ENCODE measurements at regions not wholly inside any gene's neighbourhood (a gene's known extent, or its start where the extent isn't known, plus 50 kb on each side); places are given as distances from the start of the nearest gene placed in this dataset.

DNA sequence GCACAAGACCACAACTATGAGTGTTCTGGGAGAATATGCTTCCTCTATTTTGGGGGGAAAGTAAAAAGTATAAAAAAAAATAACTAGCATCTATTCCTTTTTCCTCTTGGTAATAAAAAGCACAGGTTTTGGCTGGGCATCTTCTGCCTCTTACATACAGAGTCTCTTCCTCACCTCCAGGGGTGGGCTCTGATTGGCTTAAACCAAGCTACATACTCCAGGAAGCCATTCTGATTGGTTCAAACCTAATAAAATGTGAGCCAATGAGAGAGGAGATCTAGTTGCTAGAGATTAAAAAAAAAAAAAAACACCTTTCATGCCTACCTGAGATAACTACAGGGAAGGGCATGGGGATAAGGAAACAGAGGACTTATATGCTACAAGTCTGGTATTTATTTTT is 365.9 kb upstream of the ERCC4 start:
- no peak for DNase-seq

DNA sequence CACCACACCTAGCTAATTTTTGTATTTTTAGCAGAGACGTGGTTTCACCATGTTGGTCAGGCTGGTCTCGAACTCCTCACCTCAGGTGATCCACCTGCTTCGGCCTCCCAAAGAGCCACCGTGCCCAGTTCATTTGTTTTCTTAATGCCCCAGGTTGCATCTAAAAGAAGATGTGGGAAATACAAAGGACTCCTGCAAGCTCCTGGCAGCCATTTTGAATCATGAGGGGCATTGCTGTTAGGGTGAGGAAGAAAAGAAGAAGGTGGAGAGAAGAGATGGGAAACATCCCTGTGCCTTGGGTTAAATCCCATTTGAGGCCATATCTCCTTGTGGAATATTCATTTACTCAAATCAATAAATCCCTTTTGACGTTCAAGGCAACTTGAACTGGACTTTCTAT is 365.3 kb upstream of the ERCC4 start:
- no peak for DNase-seq

DNA sequence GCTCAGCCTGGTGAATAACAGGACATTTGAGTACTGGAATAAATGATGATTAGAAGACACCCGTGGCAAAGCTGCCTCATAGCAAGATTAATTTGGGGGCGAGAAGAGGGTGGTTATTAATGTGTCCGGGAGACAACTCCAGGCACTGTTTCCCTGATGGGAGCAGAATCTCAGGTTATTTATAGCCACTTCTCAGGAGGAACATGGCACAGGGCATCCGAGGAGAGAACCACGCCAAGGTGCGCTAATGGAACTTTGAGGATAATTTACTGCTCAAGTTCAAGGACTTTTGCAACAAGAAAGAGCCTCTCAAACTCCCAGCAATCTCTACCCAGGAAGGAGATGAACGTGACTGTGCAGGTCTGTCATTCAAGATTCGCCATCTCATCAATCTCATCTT is 362.5 kb upstream of the ERCC4 start:
- no peak for DNase-seq

GRCh38 chr16:13558752-13559151 is 361.2 kb upstream of the ERCC4 start:
- DNase-seq = no peak

DNA sequence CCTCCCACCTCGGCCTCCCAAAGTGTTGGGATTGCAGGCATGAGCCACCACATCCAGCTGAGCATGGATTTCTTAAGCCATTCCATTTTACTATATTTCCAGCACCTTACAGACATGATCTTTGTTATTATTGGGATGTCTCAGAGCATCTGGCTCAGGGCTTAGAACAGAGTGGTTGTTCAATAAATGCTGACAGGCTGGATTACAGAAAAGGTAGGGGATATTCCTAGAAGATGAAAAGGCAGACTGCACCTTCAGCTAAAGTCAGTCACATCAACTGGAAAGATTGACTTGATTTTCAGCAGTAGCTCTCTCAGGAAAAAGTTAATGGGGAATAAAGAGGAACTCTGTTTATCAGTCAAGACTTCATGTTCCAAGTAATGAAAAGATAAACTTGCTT is 360.3 kb upstream of the ERCC4 start:
- no peak for DNase-seq

DNA sequence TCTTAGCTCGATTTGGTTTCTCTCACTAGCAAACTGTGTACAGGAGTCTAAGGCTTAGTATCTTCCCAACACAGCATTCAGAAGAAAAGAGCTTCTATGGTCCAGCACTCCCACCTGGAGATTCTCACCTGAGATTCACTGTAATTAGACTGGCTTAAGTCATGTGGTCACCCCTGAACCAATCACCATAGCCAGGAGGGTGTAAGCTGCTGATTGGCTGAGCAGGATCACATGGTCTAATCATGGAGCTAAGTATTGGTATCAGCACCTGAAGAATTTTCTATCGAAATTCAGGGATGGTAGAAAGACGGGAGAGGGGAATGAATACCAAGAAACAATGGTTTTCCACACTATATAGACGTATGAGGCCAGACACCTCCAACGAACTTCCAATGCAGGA is 359.8 kb upstream of the ERCC4 start:
- DNase-seq = no peak

DNA sequence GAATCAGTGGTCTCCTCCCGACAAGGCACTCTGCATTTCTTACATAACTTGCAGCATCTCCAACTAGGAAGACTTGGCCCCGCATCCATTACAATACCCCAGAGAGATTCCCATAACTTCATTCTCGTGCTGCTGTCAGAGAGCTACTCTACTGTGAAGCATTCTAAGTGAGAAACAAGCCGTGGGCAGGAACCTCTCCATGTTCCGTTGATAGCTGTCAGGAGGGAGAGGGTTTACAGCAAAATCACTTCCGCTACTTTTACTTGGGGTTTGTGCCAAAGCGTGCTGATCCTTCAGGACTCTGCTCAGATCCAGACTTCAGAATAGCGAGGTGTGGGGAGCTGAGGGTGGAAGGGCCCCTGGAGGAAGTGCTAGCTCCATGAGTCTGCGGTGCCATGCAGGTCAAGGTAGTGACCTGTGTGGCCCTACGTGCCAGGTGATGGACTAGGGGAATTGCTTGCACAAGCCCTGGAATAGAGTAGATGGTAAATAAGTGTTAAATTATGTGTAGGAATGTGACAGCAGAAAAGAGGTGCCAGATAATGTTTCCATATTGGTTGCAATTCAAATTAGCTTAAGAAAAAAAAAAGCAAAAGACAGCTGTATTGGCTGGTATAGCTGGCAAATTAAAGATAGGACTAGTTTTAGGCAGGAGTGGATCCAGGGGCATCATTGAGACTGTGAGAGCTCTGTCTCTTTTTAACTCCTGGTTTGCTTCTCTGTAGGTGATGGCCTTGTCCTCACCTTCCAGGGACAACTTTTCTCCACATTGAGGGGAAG is 358.5 kb upstream of the ERCC4 start:
- DNase-seq = no peak

DNA sequence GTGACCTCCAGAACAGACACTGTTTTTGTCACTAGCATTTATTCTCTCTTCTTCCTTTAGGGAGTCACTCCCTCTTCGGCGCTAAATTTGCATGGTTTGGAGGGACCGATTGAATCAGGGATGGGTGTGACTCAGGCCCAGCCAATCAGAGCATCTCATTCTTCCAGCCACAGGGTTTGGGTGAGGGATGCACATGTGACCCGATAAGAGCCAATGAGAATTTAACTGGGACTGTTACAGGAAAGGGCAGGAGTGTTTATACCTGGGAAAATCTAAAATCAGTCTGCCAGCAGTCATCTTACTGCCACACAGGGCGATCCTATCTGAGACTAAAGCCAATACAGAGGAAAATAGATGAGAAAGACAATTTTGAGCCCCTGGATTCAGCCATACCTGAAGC is 351.2 kb upstream of the ERCC4 start:
- no peak for DNase-seq

DNA sequence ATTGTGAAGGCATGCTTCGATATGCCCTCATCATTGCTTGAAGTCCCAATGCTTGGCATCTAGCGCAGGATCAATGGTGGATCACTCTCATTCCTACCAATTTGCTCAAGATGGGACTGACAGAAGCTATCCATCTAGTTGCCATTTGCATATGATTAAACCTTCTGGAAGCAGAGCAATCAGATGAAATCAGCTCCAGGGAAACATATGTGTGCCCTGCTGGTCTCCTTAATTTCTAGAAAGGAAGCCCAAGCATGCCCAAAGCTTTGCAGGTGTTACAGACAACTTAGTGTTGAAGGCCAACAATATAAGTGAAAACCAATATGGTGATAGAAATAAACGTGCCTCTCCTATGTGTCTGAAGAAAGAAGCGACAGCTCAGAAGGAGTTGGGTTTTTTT is 350.0 kb upstream of the ERCC4 start:
- DNase-seq = no peak

DNA sequence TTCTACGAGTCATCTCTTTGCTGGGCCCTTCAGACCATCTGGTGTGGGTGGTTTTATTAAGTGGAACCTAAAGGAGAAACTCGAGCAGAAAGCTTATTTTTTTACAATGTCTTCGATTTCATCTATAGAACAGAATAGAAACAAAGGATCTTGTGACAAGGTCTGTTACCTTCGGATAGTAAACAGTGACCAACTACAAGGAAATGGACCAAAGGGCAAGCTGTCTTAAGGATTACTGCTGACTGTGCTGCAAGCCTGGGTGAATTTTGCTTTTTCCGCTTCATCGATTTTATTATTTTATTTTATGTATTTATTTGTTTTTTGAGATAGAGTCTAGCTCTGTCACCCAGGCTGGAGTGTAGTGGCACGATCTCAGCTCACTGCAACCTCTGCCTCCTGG is 348.9 kb upstream of the ERCC4 start:
- no peak for DNase-seq

DNA sequence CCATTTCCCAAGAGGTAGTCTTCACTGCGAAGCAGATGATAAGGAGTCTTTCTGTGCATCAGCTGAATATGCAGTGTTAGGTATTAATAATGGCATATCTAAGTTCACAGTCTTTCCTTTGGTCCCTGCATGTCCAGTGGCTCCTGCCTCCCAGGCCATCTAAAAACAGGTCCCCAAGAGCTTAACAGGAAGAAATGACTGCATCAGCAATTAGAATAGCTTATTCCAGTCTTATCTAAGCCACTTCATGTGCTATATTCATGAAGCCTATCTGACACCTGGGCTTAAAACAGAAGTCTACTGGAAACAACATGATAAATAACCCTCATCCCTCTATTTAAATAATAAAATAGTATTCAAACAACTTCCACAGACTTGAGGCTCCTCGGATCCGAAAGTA is 346.1 kb upstream of the ERCC4 start:
- DNase-seq = no peak

GRCh38 chr16:13586051-13586450 is 333.9 kb upstream of the ERCC4 start:
- DNase-seq = no peak

DNA sequence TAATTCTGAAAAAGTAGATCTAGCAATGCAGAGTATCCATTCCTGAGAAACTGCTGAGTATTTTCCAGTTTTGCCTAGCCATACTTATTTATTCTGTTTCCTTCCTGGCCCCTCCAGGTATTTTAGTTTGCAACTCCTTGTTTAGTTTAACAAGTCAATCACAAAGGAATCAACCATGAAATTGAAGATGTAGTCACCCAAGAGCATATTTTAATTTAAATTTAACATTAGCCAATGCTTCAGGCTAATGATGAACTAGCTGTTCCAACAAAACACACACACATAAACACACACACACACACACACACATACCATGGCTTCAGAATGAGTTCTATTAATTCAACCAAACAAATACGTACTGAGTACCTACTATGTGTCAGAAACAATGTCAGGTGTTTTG is 332.8 kb upstream of the ERCC4 start:
- no peak for DNase-seq

DNA sequence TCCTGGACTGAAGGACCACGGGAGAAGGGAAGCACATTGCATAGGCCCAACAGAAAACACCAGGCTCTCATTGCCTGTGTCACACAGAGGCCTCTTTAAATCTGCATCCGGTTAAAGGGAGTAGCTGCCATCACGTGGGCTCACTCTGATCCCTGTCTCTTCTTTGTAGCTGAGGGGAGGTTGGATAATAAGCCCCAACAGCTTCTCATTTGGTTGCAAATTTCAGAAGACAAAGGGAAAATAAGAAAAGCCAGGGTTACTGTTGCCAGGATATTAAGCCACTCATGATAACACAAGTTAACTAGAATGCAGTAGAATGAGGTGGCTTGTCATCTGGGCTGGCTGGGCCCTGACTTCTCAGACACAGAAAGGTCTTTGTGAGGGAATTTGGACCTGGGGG is 325.1 kb upstream of the ERCC4 start:
- DNase-seq = no peak

DNA sequence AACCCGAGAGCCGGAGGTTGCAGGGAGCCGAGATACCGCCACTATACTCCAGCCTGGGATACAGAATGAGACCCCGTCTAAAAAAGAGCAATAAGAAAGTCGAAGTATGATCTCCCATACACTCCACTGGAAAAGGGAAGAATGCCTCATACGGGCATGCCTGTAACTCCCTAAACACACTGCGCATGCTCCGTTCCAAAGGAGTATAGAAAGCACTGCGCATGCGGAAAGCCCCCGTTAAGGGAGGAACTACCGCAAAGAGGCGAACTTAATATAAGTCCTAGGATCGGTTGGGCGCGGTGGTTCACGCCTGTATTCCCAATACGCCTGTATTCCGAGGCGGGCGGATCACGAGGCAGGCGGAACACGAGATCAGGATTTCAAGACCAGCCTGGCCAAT is 313.1 kb upstream of the ERCC4 start:
- DNase-seq = no peak

GRCh38 chr16:13607289-13607688 is 312.7 kb upstream of the ERCC4 start:
- no peak for DNase-seq

- no peak for DNase-seq
These were observed 308.4 kb upstream of the ERCC4 start for GRCh38 chr16:13611596-13611995.

DNA sequence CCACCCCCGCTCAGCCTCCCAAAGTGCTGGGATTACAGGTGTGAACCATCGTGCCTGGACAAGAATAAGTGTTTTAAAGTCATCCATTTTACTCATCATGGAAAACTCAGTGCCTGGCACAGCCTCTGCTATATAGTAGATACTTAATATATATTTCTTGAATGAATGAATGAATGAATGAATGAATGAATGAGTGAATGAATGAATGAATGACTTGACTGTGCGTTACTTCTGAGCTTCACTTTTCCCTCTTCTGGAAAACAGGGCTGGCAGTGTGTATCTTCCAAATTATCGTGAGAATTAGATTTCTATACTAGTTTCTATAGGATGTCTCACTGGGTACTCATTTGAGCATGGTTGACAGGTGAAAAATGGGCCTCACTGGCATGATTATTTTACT is 307.3 kb upstream of the ERCC4 start:
- no peak for DNase-seq

- no peak for DNase-seq
These were observed 306.8 kb upstream of the ERCC4 start for GRCh38 chr16:13613165-13613564.

GRCh38 chr16:13621639-13622038 is 298.3 kb upstream of the ERCC4 start:
- no peak for DNase-seq

DNA sequence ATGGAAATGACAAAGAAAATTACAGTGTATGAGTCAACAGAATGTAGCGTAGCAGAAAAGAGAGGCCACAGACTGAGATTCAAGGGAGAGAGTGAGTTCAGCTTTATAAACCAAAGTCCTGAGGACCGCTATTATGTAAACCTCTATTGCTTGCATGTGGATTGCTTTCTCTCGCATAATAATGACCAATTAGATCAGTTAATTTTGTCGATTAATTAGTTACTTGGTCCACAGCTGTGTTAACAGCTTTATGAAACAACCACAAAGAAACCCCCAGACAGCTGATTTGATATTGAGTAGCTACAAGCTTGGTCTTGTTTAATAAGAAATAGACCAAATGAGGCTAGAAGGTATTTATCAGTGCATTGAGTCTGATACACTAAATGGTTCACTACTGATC is 291.8 kb upstream of the ERCC4 start:
- DNase-seq = no peak

DNA sequence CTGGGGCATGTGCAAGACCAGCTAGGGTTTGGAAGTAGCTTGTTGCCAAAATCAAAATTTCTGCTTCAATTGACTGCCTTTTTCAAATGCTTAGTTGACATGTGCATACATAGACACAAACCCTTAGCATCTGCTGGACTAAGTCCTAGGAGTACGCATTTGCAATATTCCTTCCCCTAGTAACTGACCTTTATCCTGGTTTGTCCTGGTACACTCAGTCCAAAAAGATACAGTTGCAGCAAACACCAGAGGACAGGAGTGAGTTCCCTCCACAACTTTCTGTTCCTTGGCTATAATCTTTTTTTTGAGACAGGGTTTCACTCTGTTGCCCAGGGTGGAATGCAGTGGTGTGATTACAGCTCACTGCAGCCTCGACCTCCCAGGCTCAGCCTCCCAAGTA is 290.2 kb upstream of the ERCC4 start:
- no peak for DNase-seq

GRCh38 chr16:13630374-13630773 is 289.6 kb upstream of the ERCC4 start:
- no peak for DNase-seq

GRCh38 chr16:13631213-13631767 is 288.7 kb upstream of the ERCC4 start:
- no peak for DNase-seq

DNA sequence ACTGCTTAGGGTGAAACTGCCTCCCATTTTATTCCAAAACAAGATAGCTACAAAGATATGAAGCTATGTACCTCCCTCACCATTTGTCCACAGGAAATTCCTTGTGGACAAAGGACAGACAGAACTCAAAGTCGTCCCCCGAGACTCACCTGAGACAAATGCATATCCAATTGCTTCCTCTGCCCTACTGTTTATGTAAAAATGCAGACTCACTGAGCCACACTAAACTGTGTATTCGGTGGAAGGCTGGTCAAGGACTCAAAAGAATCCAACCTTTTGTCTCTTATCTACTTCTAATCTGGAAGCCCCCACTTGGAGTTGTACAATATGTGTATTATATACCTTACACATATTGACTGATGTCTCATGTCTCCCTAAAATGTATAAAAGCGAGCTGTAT is 288.0 kb upstream of the ERCC4 start:
- no peak for DNase-seq

All from NCI-H524 treated with DMSO at 0.1 percent for 48 hours (cell line).